Pulmonary artery endothelial cell (primary cell): ENCODE measurements at regions not wholly inside any gene's neighbourhood (a gene's known extent, or its start where the extent isn't known, plus 50 kb on each side); places are given as distances from the start of the nearest gene placed in this dataset.

Experiments
- DNase-seq: peaks from one replicate; pipeline ENCODE4 v3.0.0-alpha.2; 2011; ENCODE audit warnings: low read depth, low spot score

- no peak for DNase-seq
Measured at GRCh38 chr2:43055985-43056384, 170.4 kb downstream of the ZFP36L2 start.

- no peak for DNase-seq
Measured at GRCh38 chr2:43055086-43055912, 171.1 kb downstream of the ZFP36L2 start.

- no peak for DNase-seq
Measured at GRCh38 chr2:43054367-43054766, 172.0 kb downstream of the ZFP36L2 start.

- no peak for DNase-seq
Measured at GRCh38 chr2:43052944-43053306, 173.5 kb downstream of the ZFP36L2 start.

GRCh38 chr2:43052204-43052943, 174.0 kb downstream of the ZFP36L2 start:
- no peak for DNase-seq

- no peak for DNase-seq
Measured at GRCh38 chr2:43051338-43051737, 175.1 kb downstream of the ZFP36L2 start.

- no peak for DNase-seq
Measured at GRCh38 chr2:43050866-43051265, 175.5 kb downstream of the ZFP36L2 start.

GRCh38 chr2:43049836-43050801, 176.3 kb downstream of the ZFP36L2 start:
- no peak for DNase-seq

GRCh38 chr2:43047187-43047780, 179.1 kb downstream of the ZFP36L2 start:
- no peak for DNase-seq

- no peak for DNase-seq
Measured at GRCh38 chr2:43045866-43046265, 180.5 kb downstream of the ZFP36L2 start.

- DNase-seq: no peak
Measured at GRCh38 chr2:43044093-43044681, 182.2 kb downstream of the ZFP36L2 start.

- no peak for DNase-seq
Measured at GRCh38 chr2:43043553-43043870, 182.9 kb downstream of the ZFP36L2 start.

GRCh38 chr2:43041661-43042360, 184.6 kb downstream of the ZFP36L2 start:
- peak; percentile 69 for DNase-seq

GRCh38 chr2:43041173-43041591, 185.2 kb downstream of the ZFP36L2 start:
- DNase-seq: no peak

- no peak for DNase-seq
Measured at GRCh38 chr2:43040084-43040854, 186.1 kb downstream of the ZFP36L2 start.

- DNase-seq: no peak
Measured at GRCh38 chr2:43039376-43040080, 186.9 kb downstream of the ZFP36L2 start.

GRCh38 chr2:43038696-43039094, 187.7 kb downstream of the ZFP36L2 start:
- no peak for DNase-seq

- DNase-seq: no peak
Measured at GRCh38 chr2:43038034-43038695, 188.2 kb downstream of the ZFP36L2 start.
